Psoas muscle (tissue), 7 donors: ENCODE measurements at regions not wholly inside any gene's neighbourhood (a gene's known extent, or its start where the extent isn't known, plus 50 kb on each side); places are given as distances from the start of the nearest gene placed in this dataset.

ENCODE experiments used
- ATAC-seq, 4 donors: fragments of 200-7000 bp; cut with Tn5 transposase; one replicate each; pipeline ENCODE4 v1.9.1; 2020; ENCODE audit warnings: moderate library complexity in 3 of 4, mild to moderate bottlenecking in 2 of 4
- DNase-seq, 2 donors: peaks; one replicate each; pipeline ENCODE4 v3.0.0-alpha.2; 2020
- H3K27ac ChIP-seq: fragments of 200-600 bp; one replicate; pipeline ENCODE4 v1.8.0; 2022
- H3K27me3 ChIP-seq, 3 donors: fragments of 200-600 bp in 1 of 3; one replicate each; pipeline versions ENCODE4 v1.6.1 to v1.8.0; 2013 to 2022; ENCODE audit warnings: low read length in 2 of 3, mild to moderate bottlenecking in 2 of 3, moderate library complexity in 1 of 3; ENCODE audit not compliant: insufficient read depth in 3 of 3
- H3K36me3 ChIP-seq, 2 donors: fragments of 200-600 bp in 1 of 2; one replicate each; pipeline versions ENCODE4 v1.6.1 to v1.8.0; 2013 to 2022; ENCODE audit warnings: low read depth in 1 of 2, mild to moderate bottlenecking in 1 of 2, moderate library complexity in 1 of 2; ENCODE audit not compliant: insufficient read depth in 1 of 2
- H3K4me1 ChIP-seq: fragments of 200-600 bp; one replicate; pipeline ENCODE4 v1.8.0; 2022
- H3K4me3 ChIP-seq: fragments of 200-600 bp; one replicate; pipeline ENCODE4 v1.8.0; 2022; ENCODE audit warnings: mild to moderate bottlenecking
- H3K9me3 ChIP-seq: fragments of 200-600 bp; one replicate; pipeline ENCODE4 v1.8.0; 2022
- WGBS, 3 donors: extraction: QIAGEN DNeasy Blood & Tissue Kit; methylation state at CpG; one replicate each; pipeline versions ENCODE4 v1.1.6 to v1.1.7; 2013; 5-methylcytosine and 5-hydroxymethylcytosine counted together
- intact Hi-C, 2 donors: fragments of 100-400 bp; cut with DNase I; formaldehyde crosslinking; loops; one replicate each; pipeline versions ENCODE4 v1.11.0 to v1.14.2; 2022
- TF ChIP-seq, protein P1 (sequence below): fragments of 200-600 bp; IDR thresholded peaks from one replicate; pipeline ENCODE4 v1.8.0; 2022; ENCODE audit warnings: antibody characterized with exemption
- donor health status: healthy with polysubstance abuse.
- donor health status: DM: no; HTN: no; CAD: no; lungs with moderate emphysema.
- donor health status: Bipolar disorder and iron deficiency.
- donor health status: healthy.
- donor health status: DM: yes; HTN: yes; CAD: no.
- donor health status: DM: no; HTN: no; CAD: no.
- donor health status: DM: yes; HTN: yes; CAD: no.

DNA sequence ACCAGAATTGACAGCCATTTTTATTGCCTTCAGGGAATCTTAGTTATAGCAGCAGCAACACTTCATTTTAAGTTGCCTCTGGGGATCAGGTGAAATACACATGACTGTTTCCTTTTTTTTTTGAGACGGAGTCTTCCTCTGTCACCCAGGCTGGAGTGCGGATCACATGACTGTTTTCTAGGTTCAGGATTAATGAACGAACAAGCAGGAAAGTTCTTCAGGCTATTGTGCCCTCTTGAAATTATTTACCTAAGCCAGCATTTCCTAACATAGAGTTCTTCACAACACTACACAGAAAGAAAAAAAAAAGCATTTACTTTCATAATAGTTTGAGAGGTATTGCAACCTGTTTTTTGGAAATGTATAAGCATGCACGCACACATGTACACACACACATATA, 2032.8 kb downstream of the PCDH7 start:
- Histone ChIP-seq H3K4me3 (no peak overlapping the region), H3K9me3 (peaks cover 4% of the 10 kb centered on the region), H3K36me3 (no peaks in the 10 kb centered on the region), H3K4me1 (no peaks in the 10 kb centered on the region), H3K27me3 (no peaks in the 10 kb centered on the region), H3K27ac (no peak overlapping the region)
- ATAC-seq (no peak), DNase-seq (no peak)
- intact Hi-C loops = no loop called here
- TF ChIP-seq, protein P1, sequence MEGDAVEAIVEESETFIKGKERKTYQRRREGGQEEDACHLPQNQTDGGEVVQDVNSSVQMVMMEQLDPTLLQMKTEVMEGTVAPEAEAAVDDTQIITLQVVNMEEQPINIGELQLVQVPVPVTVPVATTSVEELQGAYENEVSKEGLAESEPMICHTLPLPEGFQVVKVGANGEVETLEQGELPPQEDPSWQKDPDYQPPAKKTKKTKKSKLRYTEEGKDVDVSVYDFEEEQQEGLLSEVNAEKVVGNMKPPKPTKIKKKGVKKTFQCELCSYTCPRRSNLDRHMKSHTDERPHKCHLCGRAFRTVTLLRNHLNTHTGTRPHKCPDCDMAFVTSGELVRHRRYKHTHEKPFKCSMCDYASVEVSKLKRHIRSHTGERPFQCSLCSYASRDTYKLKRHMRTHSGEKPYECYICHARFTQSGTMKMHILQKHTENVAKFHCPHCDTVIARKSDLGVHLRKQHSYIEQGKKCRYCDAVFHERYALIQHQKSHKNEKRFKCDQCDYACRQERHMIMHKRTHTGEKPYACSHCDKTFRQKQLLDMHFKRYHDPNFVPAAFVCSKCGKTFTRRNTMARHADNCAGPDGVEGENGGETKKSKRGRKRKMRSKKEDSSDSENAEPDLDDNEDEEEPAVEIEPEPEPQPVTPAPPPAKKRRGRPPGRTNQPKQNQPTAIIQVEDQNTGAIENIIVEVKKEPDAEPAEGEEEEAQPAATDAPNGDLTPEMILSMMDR = no peak
- WGBS, 3 donors = 82 to 84% (median 83%) methylated on average over 4 of the region's 4 CpGs

DNA sequence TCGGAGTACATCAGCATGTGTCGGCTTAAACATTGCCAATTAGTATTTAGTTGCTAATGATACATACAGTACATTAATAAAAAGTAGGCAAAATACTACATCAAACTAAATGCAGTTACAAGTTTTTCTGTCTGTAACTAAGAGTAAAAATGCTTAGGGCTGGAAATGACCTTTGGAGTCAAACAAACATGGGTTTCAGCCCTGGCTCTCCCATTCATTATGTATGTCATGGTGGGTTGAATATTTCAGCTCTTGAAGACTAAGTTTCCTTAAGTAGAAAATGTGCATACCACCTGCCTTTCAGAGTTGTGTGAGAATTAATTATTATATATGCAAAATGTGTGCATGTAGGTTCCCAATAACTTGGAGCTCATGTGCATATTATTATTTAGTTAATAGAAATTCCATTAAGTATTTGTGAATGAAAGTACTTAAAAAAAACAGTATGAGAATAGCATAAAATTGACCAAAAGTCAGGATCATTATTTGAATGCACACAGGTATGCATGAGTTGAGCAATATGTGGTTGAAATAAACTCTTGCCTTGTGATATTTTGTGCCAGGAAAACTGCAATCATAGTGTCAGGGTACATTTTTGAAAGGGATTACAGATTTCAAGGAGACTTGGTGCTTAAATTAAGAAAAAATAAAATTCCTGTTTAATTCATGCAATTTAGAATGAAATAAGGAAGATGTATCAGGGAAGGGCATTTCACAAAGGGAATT, 2048.7 kb downstream of the PCDH7 start:
- intact Hi-C loops = no loop called here
- no peak overlapping the region for H3K4me3 ChIP-seq
- TF ChIP-seq, protein P1 = no peak

DNA sequence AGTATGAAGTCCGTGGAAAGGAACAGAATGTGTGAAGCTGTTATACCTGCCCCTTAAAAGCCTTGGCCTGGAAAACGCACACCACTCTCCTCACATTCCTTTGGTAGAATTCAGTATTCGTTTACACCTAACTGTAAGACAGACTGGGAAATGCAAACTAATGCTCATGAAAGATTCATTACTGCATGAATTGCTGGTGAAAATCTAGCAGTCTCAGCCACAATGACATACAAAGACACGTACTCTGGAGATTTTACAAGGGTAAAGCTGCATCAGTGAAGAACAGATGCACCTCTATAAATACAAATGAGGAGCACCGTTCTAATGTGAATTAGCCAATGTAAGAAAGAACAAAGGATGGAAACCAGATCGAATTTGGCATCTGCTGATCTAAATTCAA, 2051.3 kb downstream of the PCDH7 start:
- no peak overlapping the region for H3K27ac ChIP-seq
- ATAC-seq (no peak), DNase-seq (no peak)
- no peak overlapping the region for H3K4me3 ChIP-seq
- H3K4me1 ChIP-seq = no peaks in the 10 kb centered on the region
- H3K9me3 ChIP-seq = no peaks in the 10 kb centered on the region
- TF ChIP-seq, protein P1 = no peak
- intact Hi-C loops = no loop called here
- H3K27me3 ChIP-seq = no peaks in the 10 kb centered on the region
- 55 to 62% (median 58%) methylated on average over 6 of the region's 6 CpGs for WGBS, 3 donors
- no peaks in the 10 kb centered on the region for H3K36me3 ChIP-seq

More for the DNA sequence above, 2048.7 kb downstream of the PCDH7 start:
- Histone ChIP-seq H3K27ac (no peak overlapping the region), H3K27me3 (no peaks in the 10 kb centered on the region), H3K36me3 (no peaks in the 10 kb centered on the region), H3K9me3 (no peaks in the 10 kb centered on the region), H3K4me1 (no peaks in the 10 kb centered on the region)
- no peak for DNase-seq
- 93 to 96% (median 95%) methylated on average over 2 of the region's 2 CpGs for WGBS, 3 donors
- ATAC-seq = no peak

DNA sequence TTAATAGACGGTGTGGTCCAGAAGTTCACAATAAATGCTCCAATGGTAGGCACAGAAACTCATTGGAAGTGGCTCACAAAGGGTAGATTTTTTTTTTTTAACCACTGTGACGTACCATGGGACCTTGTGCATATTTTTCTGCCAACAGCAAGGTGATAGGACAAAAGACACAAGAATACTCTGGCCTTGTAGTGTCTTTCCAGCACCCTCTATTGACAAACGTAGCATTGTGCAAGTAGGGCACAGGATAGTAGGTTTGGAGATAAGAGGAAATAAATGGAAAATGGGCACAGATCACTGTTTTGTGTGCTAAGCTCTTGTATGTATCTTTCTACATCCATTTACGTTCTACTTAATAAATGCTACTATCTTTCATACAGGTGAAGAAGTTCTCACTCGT, 2054.9 kb downstream of the PCDH7 start:
- 58 to 68% (median 59%) methylated on average over 5 of the region's 5 CpGs for WGBS, 3 donors
- no peaks in the 10 kb centered on the region for H3K9me3 ChIP-seq
- intact Hi-C loops = no loop called here
- H3K27me3 ChIP-seq = no peaks in the 10 kb centered on the region
- TF ChIP-seq, protein P1 = no peak
- H3K36me3 ChIP-seq = no peaks in the 10 kb centered on the region
- no peaks in the 10 kb centered on the region for H3K4me1 ChIP-seq
- ATAC-seq = no peak
- H3K27ac ChIP-seq = no peak overlapping the region
- DNase-seq = no peak
- H3K4me3 ChIP-seq = no peak overlapping the region
